Gastroesophageal sphincter (tissue), 4 donors: ENCODE measurements at regions not wholly inside any gene's neighbourhood (a gene's known extent, or its start where the extent isn't known, plus 50 kb on each side); places are given as distances from the start of the nearest gene placed in this dataset.

Source experiments
- ATAC-seq: fragments of 150-250 bp; one replicate; pipeline ENCODE4 v1.9.1; 2016; ENCODE audit warnings: mild to moderate bottlenecking, moderate library complexity
- H3K27ac ChIP-seq, 4 donors: fragments of 200-600 bp; sonication (generic) in 3 of 4; 1 replicate in 3 of 4; 2 replicates in 1 of 4; pipeline ENCODE4 v1.5.1; 2016 to 2019
- H3K27me3 ChIP-seq: fragments of 200-600 bp; sonication (generic); one replicate; pipeline ENCODE4 v1.5.1; 2019
- H3K36me3 ChIP-seq, 2 donors: fragments of 200-600 bp; sonication (generic); one replicate each; pipeline ENCODE4 v1.5.1; 2019; ENCODE audit warnings: control low read depth in 1 of 2
- H3K4me1 ChIP-seq, 3 donors: fragments of 200-600 bp; sonication (generic); 1 replicate in 2 of 3; 2 replicates in 1 of 3; pipeline ENCODE4 v1.5.1; 2016 to 2019; ENCODE audit warnings: control low read depth in 2 of 3
- H3K4me3 ChIP-seq, 2 donors: fragments of 200-600 bp; sonication (generic); one replicate each; pipeline ENCODE4 v1.5.1; 2019; ENCODE audit warnings: mild to moderate bottlenecking in 1 of 2, moderate library complexity in 1 of 2
- H3K9me3 ChIP-seq, 3 donors: fragments of 200-600 bp; sonication (generic); one replicate each; pipeline ENCODE4 v1.5.1; 2017 to 2019; ENCODE audit warnings: control low read depth in 2 of 3
- EP300 ChIP-seq: sonication (generic); formaldehyde crosslinking; IDR thresholded peaks from one replicate; pipeline ENCODE4 v1.6.1; 2017; ENCODE audit warnings: antibody characterized with exemption, mild to moderate bottlenecking
- POLR2A ChIP-seq, 2 donors: fragments of 450-650 bp; IDR thresholded peaks; one replicate each; pipeline ENCODE4 v1.6.1; 2017; ENCODE audit warnings: antibody characterized with exemption in 2 of 2, mild to moderate bottlenecking in 2 of 2, moderate library complexity in 1 of 2
- POLR2AphosphoS5 ChIP-seq: sonication (generic); formaldehyde crosslinking; IDR thresholded peaks from one replicate; pipeline ENCODE4 v1.6.1; 2017; ENCODE audit warnings: antibody characterized with exemption
- WGBS, 2 donors: methylation state at CpG; one replicate each; pipeline ENCODE4 v1.1.5; 2018; ENCODE audit warnings: low coverage in 1 of 2; 5-methylcytosine and 5-hydroxymethylcytosine counted together
- TF ChIP-seq, protein P1 (sequence below), 4 experiments: fragments of 200-600 bp in 2 of 4; fragments of 450-650 bp in 2 of 4; sonication (generic) in 1 of 4; IDR thresholded peaks; one replicate each; pipeline ENCODE4 v1.5.1; 2017 to 2019; ENCODE audit warnings: antibody characterized with exemption in 4 of 4, mild to moderate bottlenecking in 2 of 4, moderate library complexity in 2 of 4

DNA sequence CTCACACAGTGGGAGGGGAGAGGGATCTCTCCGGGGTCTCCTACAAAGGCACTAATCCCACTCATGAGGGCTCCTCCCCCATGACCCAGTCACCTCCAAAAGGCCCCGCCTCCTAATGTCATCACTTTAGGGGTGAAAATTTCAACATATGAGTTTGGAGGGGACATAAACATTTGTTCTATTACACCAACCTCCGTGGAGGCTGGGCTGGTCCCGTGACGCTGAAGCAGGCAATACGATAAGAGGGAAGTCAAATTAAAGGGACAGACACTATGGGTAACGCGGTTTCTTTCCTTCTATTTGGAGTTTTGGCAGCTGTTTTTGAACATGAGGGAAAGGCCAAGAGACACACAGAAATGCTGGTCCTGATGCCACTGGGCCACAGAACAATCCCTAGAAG, 175.7 kb upstream of the VASH1 start:
- peaks cover 7% of the 10 kb centered on the region for H3K27me3 ChIP-seq
- H3K27ac ChIP-seq = no peak overlapping the region
- ATAC-seq = no peak
- TF ChIP-seq EP300 (no peak), POLR2AphosphoS5 (no peak), POLR2A (IDR thresholded peaks at IDR 0.05) (no peak)
- TF ChIP-seq, protein P1, sequence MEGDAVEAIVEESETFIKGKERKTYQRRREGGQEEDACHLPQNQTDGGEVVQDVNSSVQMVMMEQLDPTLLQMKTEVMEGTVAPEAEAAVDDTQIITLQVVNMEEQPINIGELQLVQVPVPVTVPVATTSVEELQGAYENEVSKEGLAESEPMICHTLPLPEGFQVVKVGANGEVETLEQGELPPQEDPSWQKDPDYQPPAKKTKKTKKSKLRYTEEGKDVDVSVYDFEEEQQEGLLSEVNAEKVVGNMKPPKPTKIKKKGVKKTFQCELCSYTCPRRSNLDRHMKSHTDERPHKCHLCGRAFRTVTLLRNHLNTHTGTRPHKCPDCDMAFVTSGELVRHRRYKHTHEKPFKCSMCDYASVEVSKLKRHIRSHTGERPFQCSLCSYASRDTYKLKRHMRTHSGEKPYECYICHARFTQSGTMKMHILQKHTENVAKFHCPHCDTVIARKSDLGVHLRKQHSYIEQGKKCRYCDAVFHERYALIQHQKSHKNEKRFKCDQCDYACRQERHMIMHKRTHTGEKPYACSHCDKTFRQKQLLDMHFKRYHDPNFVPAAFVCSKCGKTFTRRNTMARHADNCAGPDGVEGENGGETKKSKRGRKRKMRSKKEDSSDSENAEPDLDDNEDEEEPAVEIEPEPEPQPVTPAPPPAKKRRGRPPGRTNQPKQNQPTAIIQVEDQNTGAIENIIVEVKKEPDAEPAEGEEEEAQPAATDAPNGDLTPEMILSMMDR (IDR thresholded peaks at IDR 0.05) = no peak
- H3K4me1 ChIP-seq = peaks cover 0 to 8% (median 0%) of the 10 kb centered on the region in 3 donors
- H3K4me3 ChIP-seq = no peak overlapping the region
- H3K36me3 ChIP-seq = no peaks in the 10 kb centered on the region
- no peaks in the 10 kb centered on the region for H3K9me3 ChIP-seq
- 46 to 61% methylated on average over 8 of the region's 8 CpGs for WGBS, 2 donors

DNA sequence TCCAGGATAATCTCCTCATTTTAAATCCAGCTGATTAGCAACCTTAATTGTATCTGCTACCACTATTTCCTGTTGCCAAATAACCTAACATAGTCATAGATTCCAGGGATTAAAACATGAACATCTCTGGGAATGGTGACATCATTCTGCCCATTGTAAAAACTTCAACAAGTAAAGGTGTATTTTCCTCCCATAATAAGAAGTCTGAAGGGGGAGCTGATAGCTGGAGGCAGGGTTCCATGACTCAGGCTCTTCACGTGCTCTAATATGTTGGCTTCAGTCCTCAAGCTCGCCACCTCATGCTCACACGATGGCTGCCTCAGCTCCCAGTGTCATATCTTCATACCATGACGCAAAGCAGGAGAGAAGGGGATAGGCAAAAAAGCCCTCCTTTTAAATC, 172.0 kb upstream of the VASH1 start:
- no peak overlapping the region for H3K4me3 ChIP-seq
- 90 to 93% methylated on average over 3 to 4 of the region's 4 CpGs for WGBS, 2 donors
- TF ChIP-seq EP300 (no peak), POLR2A (IDR thresholded peaks at IDR 0.05) (no peak), POLR2AphosphoS5 (no peak)
- TF ChIP-seq, protein P1 (IDR thresholded peaks at IDR 0.05) = no peak
- ATAC-seq = no peak
- peaks cover 0 to 12% (median 0%) of the 10 kb centered on the region in 3 donors for H3K4me1 ChIP-seq
- no peak overlapping the region for H3K27ac ChIP-seq
- no peaks in the 10 kb centered on the region for H3K36me3 ChIP-seq
- H3K27me3 ChIP-seq = peaks cover 10% of the 10 kb centered on the region
- no peaks in the 10 kb centered on the region for H3K9me3 ChIP-seq

DNA sequence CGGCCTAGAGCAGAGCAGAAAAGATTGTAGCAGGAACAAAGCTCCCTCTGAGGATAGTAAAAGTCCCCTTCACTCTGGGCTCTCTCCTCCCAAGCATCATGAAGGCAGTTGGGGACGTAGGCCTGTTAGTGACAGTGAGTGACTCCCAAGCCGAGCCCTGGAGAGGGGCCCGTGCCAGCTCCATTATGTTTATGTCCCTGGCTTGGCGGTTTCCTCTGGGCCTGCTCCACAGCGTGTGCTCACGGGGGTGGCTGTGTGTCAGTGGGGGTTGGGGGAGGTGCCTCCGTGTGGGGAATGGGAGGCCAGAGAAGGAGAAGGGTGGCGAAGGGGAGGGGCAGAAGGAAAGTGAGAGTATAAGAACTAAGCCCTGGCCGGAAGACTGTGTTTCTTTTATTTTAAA, 170.0 kb upstream of the VASH1 start:
- no peak for ATAC-seq
- Histone ChIP-seq H3K36me3 (no peaks in the 10 kb centered on the region), H3K27me3 (peaks cover 10% of the 10 kb centered on the region), H3K4me3 (no peak overlapping the region), H3K9me3 (no peaks in the 10 kb centered on the region), H3K27ac (no peak overlapping the region), H3K4me1 (peaks cover 0 to 5% (median 0%) of the 10 kb centered on the region in 3 donors)
- TF ChIP-seq, protein P1 (IDR thresholded peaks at IDR 0.05) = no peak
- TF ChIP-seq POLR2A (IDR thresholded peaks at IDR 0.05) (no peak), POLR2AphosphoS5 (no peak)
- WGBS, 2 donors = 16 to 27% methylated on average over 8 of the region's 10 CpGs

DNA sequence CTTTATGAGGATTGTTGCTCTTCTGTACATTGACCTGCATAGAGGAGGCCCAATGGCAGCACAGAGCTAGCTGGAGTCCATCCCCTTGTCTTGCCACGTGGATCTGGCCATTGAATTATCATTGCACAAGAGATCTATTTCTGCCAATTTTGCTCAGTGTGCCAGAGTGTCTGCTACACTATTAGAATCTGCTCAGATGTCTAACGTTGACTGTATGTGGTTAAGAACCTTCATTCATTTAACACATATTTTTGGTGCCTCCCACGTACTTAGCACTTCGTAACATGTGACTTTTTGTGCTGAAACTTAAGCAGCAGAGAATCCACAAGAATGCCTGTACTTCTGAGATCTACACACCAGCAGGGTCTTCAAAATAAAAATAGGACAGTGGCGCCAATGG, 166.0 kb upstream of the VASH1 start:
- Histone ChIP-seq H3K4me1 (peaks cover 0 to 5% (median 0%) of the 10 kb centered on the region in 3 donors), H3K9me3 (no peaks in the 10 kb centered on the region), H3K4me3 (no peak overlapping the region), H3K36me3 (no peaks in the 10 kb centered on the region), H3K27me3 (peaks cover 7% of the 10 kb centered on the region), H3K27ac (no peak overlapping the region)
- TF ChIP-seq EP300 = no peak
- TF ChIP-seq POLR2AphosphoS5 = no peak
- TF ChIP-seq, protein P1 (IDR thresholded peaks at IDR 0.05) = no peak
- no peak for TF ChIP-seq POLR2A (IDR thresholded peaks at IDR 0.05)
- 52 to 82% methylated on average over 4 to 5 of the region's 5 CpGs for WGBS, 2 donors
- ATAC-seq = no peak

DNA sequence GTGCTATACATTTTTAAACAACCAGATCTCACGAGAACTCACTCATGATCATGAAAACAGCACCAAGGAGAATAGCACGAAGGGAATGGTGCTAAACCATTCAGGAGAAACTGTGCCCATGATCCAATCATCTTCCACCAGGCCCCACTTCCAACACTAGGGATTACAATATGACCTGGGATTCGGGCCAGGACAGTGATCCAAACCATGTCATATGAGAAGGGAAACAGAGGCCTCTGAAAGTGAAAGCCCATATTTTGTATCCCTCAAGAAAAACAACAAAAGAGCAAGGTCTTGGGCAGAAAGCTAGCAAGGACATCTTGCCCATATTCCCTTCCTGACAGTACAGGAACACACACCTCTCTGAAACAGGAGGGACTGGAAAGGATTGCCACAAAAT, 163.9 kb upstream of the VASH1 start:
- ATAC-seq = no peak
- Histone ChIP-seq H3K9me3 (peaks cover 0 to 7% (median 0%) of the 10 kb centered on the region in 3 donors), H3K27me3 (no peaks in the 10 kb centered on the region), H3K36me3 (no peaks in the 10 kb centered on the region), H3K27ac (no peak overlapping the region), H3K4me3 (no peak overlapping the region), H3K4me1 (no peaks in the 10 kb centered on the region)
- WGBS, 2 donors = 45 to 60% methylated on average over 1 to 3 of the region's 3 CpGs
- TF ChIP-seq, protein P1 (IDR thresholded peaks at IDR 0.05) = no peak
- TF ChIP-seq POLR2A (IDR thresholded peaks at IDR 0.05) (no peak), POLR2AphosphoS5 (no peak), EP300 (no peak)
